Astrocyte (in vitro differentiated cells and primary cell): ENCODE measurements at regions not wholly inside any gene's neighbourhood (a gene's known extent, or its start where the extent isn't known, plus 50 kb on each side); places are given as distances from the start of the nearest gene placed in this dataset.

Experiments
- DNase-seq: peaks from one replicate; pipeline ENCODE4 v3.0.0-alpha.2; 2010; ENCODE audit warnings: low read depth
- FAIRE-seq: peaks from 2 replicates; lab custom pipeline; 2011; peaks lifted over from hg19 to GRCh38; lab: Jason Lieb, UNC
- H2AFZ ChIP-seq: 2 replicates; pipeline ENCODE4 v1.6.0; 2012; ENCODE audit warnings: low read depth, low read length, inconsistent platforms
- H3K27ac ChIP-seq: 2 replicates; pipeline ENCODE4 v1.5.1; 2011; ENCODE audit warnings: low read depth, low read length, inconsistent platforms
- H3K27me3 ChIP-seq: 2 replicates; pipeline ENCODE4 v1.6.0; 2011; ENCODE audit warnings: low read length, inconsistent platforms; ENCODE audit not compliant: insufficient read depth
- H3K36me3 ChIP-seq: 2 replicates; pipeline ENCODE4 v1.5.1; 2011; ENCODE audit warnings: low read length, inconsistent platforms; ENCODE audit not compliant: insufficient read depth
- H3K4me1 ChIP-seq: 2 replicates; pipeline ENCODE4 v1.5.1; 2011; ENCODE audit warnings: low read length, inconsistent platforms; ENCODE audit not compliant: insufficient read depth
- H3K4me2 ChIP-seq: 2 replicates; pipeline ENCODE4 v1.6.0; 2012; ENCODE audit warnings: low read length, inconsistent platforms
- H3K4me3 ChIP-seq: 2 replicates; pipeline ENCODE4 v1.5.1; 2011; ENCODE audit warnings: low read depth, mild to moderate bottlenecking, low read length, inconsistent platforms; ENCODE audit not compliant: insufficient read depth
- H3K79me2 ChIP-seq: 2 replicates; pipeline ENCODE4 v1.6.0; 2012; ENCODE audit warnings: mild to moderate bottlenecking, low read length, inconsistent platforms; ENCODE audit not compliant: insufficient read depth
- H3K9ac ChIP-seq: 2 replicates; pipeline ENCODE4 v1.6.0; 2012; ENCODE audit warnings: mild to moderate bottlenecking, low read length, inconsistent platforms
- H3K9me3 ChIP-seq: 2 replicates; pipeline ENCODE4 v1.5.1; 2012; ENCODE audit warnings: low read depth, mild to moderate bottlenecking, low read length, inconsistent platforms; ENCODE audit not compliant: insufficient read depth
- H4K20me1 ChIP-seq: 2 replicates; pipeline ENCODE4 v1.6.0; 2012; ENCODE audit warnings: low read length, inconsistent platforms; ENCODE audit not compliant: insufficient read depth
- H3K27ac Mint-ChIP-seq: one replicate; pipeline ENCODE4 v1.8.0; 2021; ENCODE audit warnings: mild to moderate bottlenecking, mixed read lengths; ENCODE audit not compliant: unreplicated experiment
- H3K27me3 Mint-ChIP-seq: one replicate; pipeline ENCODE4 v1.8.0; 2021; ENCODE audit warnings: low read depth, mixed read lengths; ENCODE audit not compliant: unreplicated experiment
- H3K36me3 Mint-ChIP-seq: one replicate; pipeline ENCODE4 v1.8.0; 2021; ENCODE audit warnings: low read depth, mixed read lengths; ENCODE audit not compliant: unreplicated experiment
- H3K4me1 Mint-ChIP-seq: one replicate; pipeline ENCODE4 v1.8.0; 2021; ENCODE audit warnings: low read depth, mixed read lengths; ENCODE audit not compliant: unreplicated experiment
- H3K4me3 Mint-ChIP-seq: one replicate; pipeline ENCODE4 v1.8.0; 2021; ENCODE audit warnings: mild to moderate bottlenecking, moderate library complexity, mixed read lengths; ENCODE audit not compliant: unreplicated experiment
- H3K9me3 Mint-ChIP-seq: one replicate; pipeline ENCODE4 v1.8.0; 2021; ENCODE audit warnings: mild to moderate bottlenecking, mixed read lengths; ENCODE audit not compliant: unreplicated experiment
- CTCF ChIP-seq: IDR thresholded peaks from 2 replicates; pipeline ENCODE4 v1.5.1; 2011; ENCODE audit warnings: low read depth, mild to moderate bottlenecking, inconsistent platforms, low read length, moderate library complexity; ENCODE audit not compliant: insufficient read depth
- EZH2 ChIP-seq: IDR thresholded peaks from 2 replicates; pipeline ENCODE4 v1.6.1; 2012; ENCODE audit warnings: mild to moderate bottlenecking, low read length, inconsistent platforms; ENCODE audit not compliant: insufficient read depth

GRCh38 chr7:53520841-53521240 lies 485.4 kb downstream of the POM121L12 start:
- Histone ChIP-seq H3K27ac (no peak overlapping the region), H2AFZ (no peak overlapping the region), H3K4me3 (no peak overlapping the region), H3K4me1 (no peaks in the 10 kb centered on the region), H3K9ac (no peak overlapping the region), H4K20me1 (no peaks in the 10 kb centered on the region), H3K9me3 (no peaks in the 10 kb centered on the region), H3K4me2 (no peak overlapping the region), H3K79me2 (no peaks in the 10 kb centered on the region), H3K36me3 (no peaks in the 10 kb centered on the region), H3K27me3 (no peaks in the 10 kb centered on the region)
- no peaks in the 10 kb centered on the region for H3K9me3 Mint-ChIP-seq
- no peak overlapping the region for H3K4me3 Mint-ChIP-seq
- FAIRE-seq (no peak), DNase-seq (no peak)
- H3K36me3 Mint-ChIP-seq: no peaks in the 10 kb centered on the region
- no peaks in the 10 kb centered on the region for H3K4me1 Mint-ChIP-seq
- no peak for TF ChIP-seq CTCF
- no peak for TF ChIP-seq EZH2
- no peaks in the 10 kb centered on the region for H3K27me3 Mint-ChIP-seq
- no peak overlapping the region for H3K27ac Mint-ChIP-seq

- Histone ChIP-seq H3K4me3 (no peak overlapping the region), H3K4me2 (no peak overlapping the region), H4K20me1 (no peaks in the 10 kb centered on the region), H3K79me2 (no peaks in the 10 kb centered on the region), H3K9ac (no peak overlapping the region), H3K27me3 (no peaks in the 10 kb centered on the region), H3K4me1 (no peaks in the 10 kb centered on the region), H3K9me3 (no peaks in the 10 kb centered on the region), H3K27ac (no peak overlapping the region), H2AFZ (no peak overlapping the region), H3K36me3 (no peaks in the 10 kb centered on the region)
- Mint-ChIP-seq H3K27ac (no peak overlapping the region), H3K36me3 (no peaks in the 10 kb centered on the region), H3K4me1 (no peaks in the 10 kb centered on the region), H3K27me3 (no peaks in the 10 kb centered on the region), H3K9me3 (no peaks in the 10 kb centered on the region), H3K4me3 (no peak overlapping the region)
- FAIRE-seq: no peak
- no peak for TF ChIP-seq EZH2
- no peak for DNase-seq
These were observed 486.3 kb downstream of the POM121L12 start for GRCh38 chr7:53521638-53522184.

- Histone ChIP-seq H3K9ac (no peak overlapping the region), H3K4me2 (no peak overlapping the region), H2AFZ (no peak overlapping the region), H3K27me3 (no peaks in the 10 kb centered on the region), H3K4me1 (no peaks in the 10 kb centered on the region), H3K79me2 (no peaks in the 10 kb centered on the region), H3K9me3 (no peaks in the 10 kb centered on the region), H3K4me3 (no peak overlapping the region), H4K20me1 (no peaks in the 10 kb centered on the region), H3K36me3 (no peaks in the 10 kb centered on the region), H3K27ac (no peak overlapping the region)
- Mint-ChIP-seq H3K9me3 (no peaks in the 10 kb centered on the region), H3K27me3 (no peaks in the 10 kb centered on the region), H3K4me3 (no peak overlapping the region), H3K27ac (no peak overlapping the region), H3K4me1 (no peaks in the 10 kb centered on the region), H3K36me3 (no peaks in the 10 kb centered on the region)
- no peak for TF ChIP-seq EZH2
- no peak for TF ChIP-seq CTCF
- no peak for FAIRE-seq
- DNase-seq: no peak
These were observed 504.1 kb downstream of the POM121L12 start for GRCh38 chr7:53539558-53539957.
